ENCODE measurements at regions not wholly inside any gene's neighbourhood (a gene's known extent, or its start where the extent isn't known, plus 50 kb on each side); places are given as distances from the start of the nearest gene placed in this dataset.

DNA sequence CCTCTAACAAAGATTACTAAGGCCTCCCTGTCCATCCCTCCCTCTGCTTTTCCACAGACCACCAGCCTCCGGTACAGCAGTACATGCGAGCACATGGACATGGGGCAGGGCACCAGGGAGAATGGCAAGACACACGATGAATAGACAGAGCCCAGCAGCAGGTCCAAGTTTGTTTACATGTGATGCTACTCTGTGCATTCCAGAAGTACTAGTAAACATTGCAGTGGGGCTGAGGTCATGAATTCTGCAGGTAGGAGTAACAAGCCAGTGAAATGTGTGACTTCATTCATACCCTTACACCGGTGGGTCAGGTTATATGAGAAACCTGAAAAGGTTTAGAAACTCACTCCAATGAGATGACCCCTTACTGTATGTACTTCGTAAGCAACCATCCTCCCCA lies 205.7 kb downstream of the BCL11A start:
- TF ChIP-seq CHD4 (IDR thresholded peaks at IDR 0.05; ENCODE audit: borderline replicate concordance) (no peak), CTCF (IDR thresholded peaks at IDR 0.05) (no peak), POLR2A (IDR thresholded peaks at IDR 0.05; ENCODE audit: low read length) (no peak), RAD21 (conservative IDR thresholded peaks at IDR 0.05 in 1 of 2, IDR thresholded peaks at IDR 0.05 in 1 of 2) (no peak), RCOR1 (IDR thresholded peaks at IDR 0.05; ENCODE audit: low read depth, low read length) (no peak), EHMT2 (IDR thresholded peaks at IDR 0.05; ENCODE audit: low read depth) (no peak), BHLHE40 (IDR thresholded peaks at IDR 0.05; ENCODE audit: low read depth, low read length) (no peak), FOSL2 (IDR thresholded peaks at IDR 0.05) (no peak), FOSL2 (CRISPR knock-in tag; IDR thresholded peaks at IDR 0.05) (no peak), CHD2 (IDR thresholded peaks at IDR 0.05; ENCODE audit: low read length, partially characterized antibody) (no peak), NFE2L2 (conservative IDR thresholded peaks at IDR 0.05; ENCODE audit: low read length) (no peak), EP300 (IDR thresholded peaks at IDR 0.05) (no peak), JUN (IDR thresholded peaks at IDR 0.05) (no peak)
- TF ChIP-seq, protein P1, sequence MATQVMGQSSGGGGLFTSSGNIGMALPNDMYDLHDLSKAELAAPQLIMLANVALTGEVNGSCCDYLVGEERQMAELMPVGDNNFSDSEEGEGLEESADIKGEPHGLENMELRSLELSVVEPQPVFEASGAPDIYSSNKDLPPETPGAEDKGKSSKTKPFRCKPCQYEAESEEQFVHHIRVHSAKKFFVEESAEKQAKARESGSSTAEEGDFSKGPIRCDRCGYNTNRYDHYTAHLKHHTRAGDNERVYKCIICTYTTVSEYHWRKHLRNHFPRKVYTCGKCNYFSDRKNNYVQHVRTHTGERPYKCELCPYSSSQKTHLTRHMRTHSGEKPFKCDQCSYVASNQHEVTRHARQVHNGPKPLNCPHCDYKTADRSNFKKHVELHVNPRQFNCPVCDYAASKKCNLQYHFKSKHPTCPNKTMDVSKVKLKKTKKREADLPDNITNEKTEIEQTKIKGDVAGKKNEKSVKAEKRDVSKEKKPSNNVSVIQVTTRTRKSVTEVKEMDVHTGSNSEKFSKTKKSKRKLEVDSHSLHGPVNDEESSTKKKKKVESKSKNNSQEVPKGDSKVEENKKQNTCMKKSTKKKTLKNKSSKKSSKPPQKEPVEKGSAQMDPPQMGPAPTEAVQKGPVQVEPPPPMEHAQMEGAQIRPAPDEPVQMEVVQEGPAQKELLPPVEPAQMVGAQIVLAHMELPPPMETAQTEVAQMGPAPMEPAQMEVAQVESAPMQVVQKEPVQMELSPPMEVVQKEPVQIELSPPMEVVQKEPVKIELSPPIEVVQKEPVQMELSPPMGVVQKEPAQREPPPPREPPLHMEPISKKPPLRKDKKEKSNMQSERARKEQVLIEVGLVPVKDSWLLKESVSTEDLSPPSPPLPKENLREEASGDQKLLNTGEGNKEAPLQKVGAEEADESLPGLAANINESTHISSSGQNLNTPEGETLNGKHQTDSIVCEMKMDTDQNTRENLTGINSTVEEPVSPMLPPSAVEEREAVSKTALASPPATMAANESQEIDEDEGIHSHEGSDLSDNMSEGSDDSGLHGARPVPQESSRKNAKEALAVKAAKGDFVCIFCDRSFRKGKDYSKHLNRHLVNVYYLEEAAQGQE (IDR thresholded peaks at IDR 0.05): no peak

Measured in A549 (cell line).